RWPE1 (cell line): ENCODE measurements at regions not wholly inside any gene's neighbourhood (a gene's known extent, or its start where the extent isn't known, plus 50 kb on each side); places are given as distances from the start of the nearest gene placed in this dataset.

Source experiments
- CTCF ChIA-PET: fragments of 350-600 bp; sonication (Branson Sonifier 250); formaldehyde crosslinking; extraction: SDS; loops from one replicate; lab custom pipeline; 2021; lab: Yijun Ruan, JAX
- POLR2A ChIA-PET: fragments of 400-600 bp; formaldehyde crosslinking; extraction: SDS; loops from one replicate; lab custom pipeline; 2020; ENCODE audit warnings: antibody characterized with exemption; ENCODE audit not compliant: low non-redundant PET; lab: Yijun Ruan, JAX
- DNase-seq: peaks from one replicate; pipeline ENCODE4 v3.0.0; 2012; ENCODE audit warnings: low spot score
- H3K27ac ChIP-seq: fragments of 450-650 bp; 2 replicates; pipeline ENCODE4 v1.5.1; 2017
- TF ChIP-seq, protein P1 (sequence below): fragments of 450-650 bp; conservative IDR thresholded peaks from 2 replicates; pipeline ENCODE4 v1.5.1; 2017; ENCODE audit warnings: low read depth, mild to moderate bottlenecking

DNA sequence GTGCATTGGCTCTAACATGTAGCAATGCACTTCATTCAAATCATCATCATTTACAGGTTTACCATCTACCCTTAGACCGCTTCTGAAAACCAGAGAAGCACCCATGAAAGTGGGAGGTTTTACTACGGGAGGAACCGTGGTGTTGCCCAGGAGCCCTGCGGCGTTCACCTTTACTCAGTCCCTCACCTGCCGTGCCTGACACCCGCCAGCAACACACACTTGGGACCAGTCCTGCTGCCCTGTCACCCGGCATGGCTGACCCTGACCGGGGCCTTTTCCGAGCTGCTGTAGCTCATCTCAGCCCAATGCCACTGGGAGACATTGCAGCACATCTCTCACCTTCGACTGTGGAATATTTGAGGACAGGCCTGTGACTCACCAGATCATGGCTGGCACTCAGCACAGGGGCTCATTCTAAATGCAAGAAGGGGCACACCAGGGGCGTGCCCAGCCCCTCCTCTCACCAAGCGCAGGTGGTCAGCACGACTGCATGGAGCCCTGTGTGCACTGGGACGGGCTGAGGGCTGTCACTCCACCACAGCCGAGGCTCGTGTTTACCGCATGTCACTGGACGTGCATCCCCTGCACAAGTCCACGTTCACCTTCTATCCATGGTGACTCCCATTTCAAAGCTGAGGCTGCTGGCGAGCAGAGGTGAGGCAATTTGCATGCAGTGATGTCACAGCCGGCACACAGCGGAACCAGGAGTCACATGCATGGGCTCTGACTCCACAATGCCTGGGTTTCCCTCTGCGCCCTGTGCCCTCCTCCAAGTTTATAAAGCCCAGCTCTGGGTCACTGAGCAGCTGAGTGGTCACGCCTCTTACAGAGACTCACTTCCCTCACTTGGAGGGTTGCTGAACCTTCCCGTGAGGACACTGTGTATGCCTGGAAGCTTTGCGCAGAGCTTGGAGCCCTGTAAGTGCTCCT, 76.7 kb upstream of the SNTG2 start:
- no peak for DNase-seq
- TF ChIP-seq, protein P1, sequence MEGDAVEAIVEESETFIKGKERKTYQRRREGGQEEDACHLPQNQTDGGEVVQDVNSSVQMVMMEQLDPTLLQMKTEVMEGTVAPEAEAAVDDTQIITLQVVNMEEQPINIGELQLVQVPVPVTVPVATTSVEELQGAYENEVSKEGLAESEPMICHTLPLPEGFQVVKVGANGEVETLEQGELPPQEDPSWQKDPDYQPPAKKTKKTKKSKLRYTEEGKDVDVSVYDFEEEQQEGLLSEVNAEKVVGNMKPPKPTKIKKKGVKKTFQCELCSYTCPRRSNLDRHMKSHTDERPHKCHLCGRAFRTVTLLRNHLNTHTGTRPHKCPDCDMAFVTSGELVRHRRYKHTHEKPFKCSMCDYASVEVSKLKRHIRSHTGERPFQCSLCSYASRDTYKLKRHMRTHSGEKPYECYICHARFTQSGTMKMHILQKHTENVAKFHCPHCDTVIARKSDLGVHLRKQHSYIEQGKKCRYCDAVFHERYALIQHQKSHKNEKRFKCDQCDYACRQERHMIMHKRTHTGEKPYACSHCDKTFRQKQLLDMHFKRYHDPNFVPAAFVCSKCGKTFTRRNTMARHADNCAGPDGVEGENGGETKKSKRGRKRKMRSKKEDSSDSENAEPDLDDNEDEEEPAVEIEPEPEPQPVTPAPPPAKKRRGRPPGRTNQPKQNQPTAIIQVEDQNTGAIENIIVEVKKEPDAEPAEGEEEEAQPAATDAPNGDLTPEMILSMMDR: no peak
- CTCF ChIA-PET: no interaction called here
- H3K27ac ChIP-seq: no peak overlapping the region
- POLR2A ChIA-PET: no interaction called here

DNA sequence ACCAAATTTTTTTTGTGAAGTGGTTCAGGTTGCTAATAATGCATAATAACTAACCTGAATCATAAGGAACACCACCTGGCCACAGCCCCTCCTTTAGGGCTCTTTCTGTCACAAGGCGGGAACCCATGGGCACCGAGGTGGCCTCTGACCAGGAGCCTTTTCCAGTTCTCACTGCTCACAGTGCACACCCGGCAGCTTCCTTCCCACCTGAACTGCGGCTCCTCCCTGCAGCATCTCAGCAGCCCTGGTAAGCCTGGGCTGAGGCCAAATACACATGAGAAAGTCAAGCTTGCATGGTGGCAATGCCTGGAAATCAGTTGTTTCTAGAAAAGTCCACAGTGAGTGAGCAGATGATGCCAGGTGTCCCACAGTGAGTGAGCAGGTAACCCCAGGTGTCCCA, 77.6 kb upstream of the SNTG2 start:
- H3K27ac ChIP-seq: no peak overlapping the region
- CTCF ChIA-PET: no interaction called here
- no peak for DNase-seq
- TF ChIP-seq, protein P1: no peak
- POLR2A ChIA-PET: no interaction called here

DNA sequence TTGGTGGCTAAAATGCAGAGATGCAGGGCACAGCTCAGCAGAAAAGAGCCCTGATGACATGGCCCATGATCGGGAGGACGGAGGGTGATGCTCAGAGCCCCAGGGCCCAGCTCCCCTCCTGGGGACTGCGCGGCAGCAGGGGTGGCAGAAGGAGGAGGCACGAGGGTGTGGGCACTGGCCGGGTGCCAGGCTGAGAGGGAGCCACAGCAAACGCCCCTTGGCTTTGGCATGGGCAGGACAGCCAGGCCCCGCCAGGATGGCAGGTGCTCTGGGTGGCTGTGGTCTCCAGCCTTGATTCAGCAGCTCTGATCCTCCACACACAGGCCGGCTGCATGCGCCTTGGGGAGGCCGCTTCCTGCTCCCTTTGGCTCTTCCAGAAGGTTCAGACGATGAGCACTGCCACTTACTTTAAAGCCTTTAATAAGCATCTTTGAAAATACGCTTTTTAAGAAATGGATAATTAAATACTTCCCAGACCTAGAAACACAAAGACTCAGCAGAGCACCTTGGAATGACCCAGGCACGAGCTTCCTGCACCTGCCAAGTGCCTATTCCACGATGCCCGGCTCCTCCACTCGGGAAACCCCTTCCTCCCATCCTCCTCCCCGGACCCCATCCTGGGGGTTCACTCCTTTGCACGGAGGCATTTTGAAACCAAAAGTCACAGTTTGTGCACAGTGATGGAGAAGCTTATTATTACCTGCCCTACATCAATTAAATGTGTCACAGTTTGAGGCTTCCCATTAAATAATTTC, 78.5 kb upstream of the SNTG2 start:
- POLR2A ChIA-PET: no interaction called here
- TF ChIP-seq, protein P1: no peak
- no peak overlapping the region for H3K27ac ChIP-seq
- DNase-seq: no peak
- CTCF ChIA-PET: no interaction called here

- ChIA-PET POLR2A (no interaction called here), CTCF (no interaction called here)
- no peak for DNase-seq
- TF ChIP-seq, protein P1: no peak
- no peak overlapping the region for H3K27ac ChIP-seq
Observed at GRCh38 chr2:871175-871727, 79.4 kb upstream of the SNTG2 start.

- CTCF ChIA-PET: no interaction called here
- DNase-seq: no peak
- H3K27ac ChIP-seq: no peak overlapping the region
- TF ChIP-seq, protein P1: no peak
- POLR2A ChIA-PET: no interaction called here
Observed at GRCh38 chr2:870426-870825, 80.2 kb upstream of the SNTG2 start.

- H3K27ac ChIP-seq: no peak overlapping the region
- ChIA-PET CTCF (interaction anchor here (0.7 kb wide), 1 partner anchor 28 kb away, joined by 3 read pairs; no protein-coding TSS in a partner anchor), POLR2A (no interaction called here)
- TF ChIP-seq, protein P1: no peak
- DNase-seq: no peak
Observed at GRCh38 chr2:869894-870293, 80.8 kb upstream of the SNTG2 start.
